CD4-positive, alpha-beta T cell treated with Interleukin-4 for 1 hour (primary cell): ENCODE measurements at regions not wholly inside any gene's neighbourhood (a gene's known extent, or its start where the extent isn't known, plus 50 kb on each side); places are given as distances from the start of the nearest gene placed in this dataset.

Experiments
- DNase-seq, 2 donors: peaks; one replicate each; pipeline ENCODE4 v3.0.0-alpha.2; 2020 to 2022

DNA sequence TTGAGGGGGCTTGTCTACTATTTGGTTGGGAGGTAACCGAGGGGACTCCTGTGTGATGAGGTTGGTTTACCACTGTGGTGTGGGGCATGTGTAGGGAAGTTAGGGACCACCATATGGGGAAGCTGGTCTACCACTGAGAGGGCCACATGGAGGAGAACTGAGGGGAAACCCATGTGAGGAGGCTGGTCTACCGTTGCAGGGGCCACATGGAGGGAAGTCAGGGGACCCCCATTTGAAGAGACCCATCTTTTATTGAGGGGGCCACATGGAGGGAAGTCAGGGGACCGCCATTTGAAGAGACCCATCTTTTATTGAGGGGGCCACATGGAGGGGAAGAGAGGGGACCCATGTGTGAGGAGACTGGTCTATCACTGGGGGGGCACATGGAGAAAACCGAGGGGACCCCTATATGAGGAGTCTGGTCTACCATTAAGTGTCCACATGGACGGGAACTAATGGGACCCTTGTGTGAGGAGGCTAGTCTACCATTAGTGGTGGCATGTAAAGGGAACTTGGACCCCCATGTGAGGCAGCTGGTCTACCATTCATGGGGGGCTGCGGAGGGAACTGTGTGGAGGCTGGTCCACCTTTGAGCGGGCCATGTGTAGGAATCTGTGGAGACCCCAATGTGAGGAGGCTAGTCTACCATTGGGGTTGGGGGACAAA, 165.5 kb downstream of the FBLN2 start:
- no peak for DNase-seq

DNA sequence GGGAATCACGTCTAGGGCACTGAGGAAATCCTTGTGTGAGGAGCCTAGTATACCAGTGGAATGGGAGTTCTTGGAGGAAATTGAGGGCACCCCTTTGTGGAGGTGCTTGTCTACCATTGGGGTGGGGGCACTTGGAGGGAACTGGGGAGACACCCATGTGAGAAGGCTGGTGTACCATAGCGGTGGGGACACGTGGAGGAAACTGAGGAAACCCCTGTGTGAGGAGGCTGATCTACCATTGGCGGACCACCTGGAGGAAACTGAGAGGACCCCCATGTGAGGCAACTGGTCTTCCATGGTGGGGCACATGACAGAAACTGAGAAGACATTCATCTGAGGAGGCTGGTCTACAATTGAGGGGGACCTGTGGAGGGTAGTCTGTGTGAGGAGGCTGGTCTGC, 164.5 kb downstream of the FBLN2 start:
- DNase-seq: no peak

DNA sequence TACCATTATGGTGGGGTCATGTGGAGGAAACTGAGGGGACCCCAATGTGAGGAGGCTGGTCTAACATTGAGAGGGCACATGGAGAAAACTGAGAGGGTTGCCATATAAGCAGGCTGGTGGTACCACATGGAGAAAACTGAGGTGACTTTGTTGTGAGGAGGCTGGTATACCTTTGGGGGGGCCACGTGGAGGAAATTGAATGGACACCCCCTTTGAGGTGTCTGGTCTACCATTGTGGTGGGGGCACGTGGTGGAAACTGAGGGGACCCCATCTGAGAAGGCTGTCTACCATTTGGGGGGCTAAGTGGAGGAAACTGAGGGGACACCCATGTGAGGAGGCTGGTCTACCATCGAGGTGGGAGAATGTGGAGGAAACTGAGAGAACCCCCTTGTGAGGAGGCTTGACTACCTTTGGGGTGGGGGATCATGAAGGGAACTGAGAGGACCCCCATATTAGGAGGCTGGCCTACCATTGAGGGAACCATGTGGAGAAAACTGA, 163.8 kb downstream of the FBLN2 start:
- DNase-seq: no peak

DNA sequence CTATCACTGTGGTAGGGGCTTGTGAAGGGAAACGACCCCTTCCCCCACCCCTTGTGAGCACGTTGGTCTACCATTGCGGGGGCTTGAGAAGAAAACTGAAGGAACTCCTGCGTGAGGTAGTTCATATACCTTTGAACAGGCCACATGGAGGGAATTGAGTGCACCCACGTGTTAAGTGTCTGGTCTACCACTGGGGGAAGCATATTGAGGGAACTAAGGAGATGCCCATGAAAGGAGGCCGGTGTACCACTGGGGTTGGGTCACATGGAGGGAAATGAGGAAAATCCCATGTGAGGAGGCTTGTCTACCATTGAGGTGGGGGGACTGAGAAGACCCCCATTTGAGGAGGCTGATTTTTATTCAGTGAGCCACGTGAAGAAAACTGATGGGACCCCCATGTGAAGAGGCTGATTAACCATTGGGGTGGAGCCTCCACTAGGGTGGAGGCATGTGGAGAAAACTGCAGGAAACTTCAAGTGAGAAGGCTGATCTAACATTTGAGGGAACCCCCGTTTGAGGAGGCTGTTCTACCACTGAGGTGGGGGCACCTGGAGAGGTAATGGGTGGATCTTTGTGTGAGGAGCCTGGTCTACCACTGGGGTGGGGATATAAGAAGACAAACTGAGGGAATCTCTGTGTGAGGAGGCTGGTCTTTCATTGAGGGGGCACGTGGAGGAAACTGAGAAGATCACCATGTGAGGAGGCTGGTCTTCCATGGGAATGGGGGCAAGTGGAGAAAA, 163.2 kb downstream of the FBLN2 start:
- peak in 1 of 2 donors; percentile 2 for DNase-seq

DNA sequence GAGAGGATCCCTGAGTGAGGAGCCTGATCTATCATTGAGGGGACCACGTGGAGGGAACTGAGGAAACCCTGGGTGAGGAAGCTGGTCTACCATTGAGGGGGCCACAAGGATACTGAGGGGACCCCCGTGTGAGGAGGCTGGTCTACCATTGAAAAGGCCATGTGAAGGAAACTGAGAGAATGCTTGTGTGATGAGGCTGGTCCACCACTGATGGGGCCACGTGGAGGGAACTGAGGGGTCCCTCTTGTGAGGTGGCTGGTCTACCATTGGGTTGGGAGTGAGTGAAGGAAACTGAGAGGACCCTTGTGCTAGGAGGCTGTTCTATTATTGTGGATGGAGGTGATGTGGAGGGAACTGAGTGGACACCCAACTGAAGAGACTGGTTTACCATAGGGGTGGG, 161.3 kb downstream of the FBLN2 start:
- peak in 1 of 2 donors; percentile 5 for DNase-seq

DNA sequence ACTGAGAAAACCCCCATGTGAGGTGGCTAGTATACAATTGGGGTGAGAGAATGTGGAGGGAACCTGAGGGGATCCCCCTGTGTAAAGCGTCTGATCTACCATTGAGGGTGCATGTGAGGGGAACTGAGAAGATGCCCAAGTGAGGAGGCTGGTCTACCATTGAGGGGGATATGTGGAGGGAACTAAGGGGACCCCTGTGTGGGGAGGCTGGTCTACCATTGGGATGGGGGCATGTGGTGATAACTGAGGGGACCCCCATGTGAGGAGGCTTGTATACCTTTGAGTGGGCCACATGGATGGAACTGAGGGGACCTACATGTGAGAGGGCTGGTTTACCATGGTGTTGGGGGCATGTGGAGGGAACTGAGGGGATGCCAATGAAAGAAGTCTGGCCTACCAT, 160.8 kb downstream of the FBLN2 start:
- DNase-seq: no peak

DNA sequence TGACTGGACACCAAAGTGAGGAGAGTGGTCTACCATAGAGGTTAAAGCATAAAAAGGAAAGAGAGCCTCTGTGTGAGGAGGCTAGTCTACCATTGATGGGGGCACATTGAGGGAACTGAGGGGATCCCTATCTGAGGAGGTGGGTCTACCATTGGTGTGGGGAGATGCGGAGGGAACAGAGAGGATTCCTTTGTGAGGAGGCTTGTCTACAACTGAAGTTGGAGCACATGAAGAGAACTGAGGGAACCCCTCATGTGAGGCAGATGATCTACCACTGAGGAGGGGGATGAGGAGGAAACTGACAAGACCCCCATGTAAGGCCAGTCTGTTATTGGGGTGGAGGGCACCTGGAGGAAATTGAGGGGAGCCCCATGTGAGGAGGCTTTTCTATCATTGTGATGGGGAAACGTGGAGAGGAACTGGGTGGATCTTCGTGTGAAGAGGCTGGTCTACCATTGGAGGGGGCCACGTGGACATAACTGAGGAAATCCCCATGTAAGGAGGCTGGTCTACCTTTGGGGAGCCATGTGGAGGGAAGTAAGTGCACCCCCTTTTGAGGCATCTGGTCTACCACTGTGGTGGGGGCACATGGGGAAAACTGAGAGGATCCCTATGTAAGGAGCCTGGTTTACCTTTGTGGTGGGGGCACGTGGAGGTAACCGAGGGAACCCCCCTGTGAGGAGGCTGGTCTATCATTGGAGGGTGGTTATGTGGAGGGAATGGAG, 160.1 kb downstream of the FBLN2 start:
- no peak for DNase-seq

DNA sequence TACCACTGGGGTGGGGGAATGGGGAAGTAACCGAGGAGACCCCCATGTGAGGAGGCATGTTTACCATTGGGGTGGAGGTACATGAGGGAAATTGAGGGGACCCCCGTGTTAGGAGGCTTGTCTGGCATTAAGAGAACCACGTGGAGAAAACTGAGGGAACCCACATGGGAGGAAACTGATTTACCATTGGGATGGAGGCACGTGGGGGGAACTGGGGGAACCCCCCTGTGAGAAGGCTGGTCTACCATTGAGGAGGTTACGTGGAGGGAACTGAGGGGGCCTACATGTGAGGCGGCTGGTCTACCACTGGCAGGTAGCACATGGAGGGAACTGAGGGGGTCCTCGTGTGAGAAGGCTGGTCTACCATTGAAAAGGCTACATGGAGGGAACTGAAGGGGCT, 159.4 kb downstream of the FBLN2 start:
- DNase-seq: peak in 1 of 2 donors; percentile 2

DNA sequence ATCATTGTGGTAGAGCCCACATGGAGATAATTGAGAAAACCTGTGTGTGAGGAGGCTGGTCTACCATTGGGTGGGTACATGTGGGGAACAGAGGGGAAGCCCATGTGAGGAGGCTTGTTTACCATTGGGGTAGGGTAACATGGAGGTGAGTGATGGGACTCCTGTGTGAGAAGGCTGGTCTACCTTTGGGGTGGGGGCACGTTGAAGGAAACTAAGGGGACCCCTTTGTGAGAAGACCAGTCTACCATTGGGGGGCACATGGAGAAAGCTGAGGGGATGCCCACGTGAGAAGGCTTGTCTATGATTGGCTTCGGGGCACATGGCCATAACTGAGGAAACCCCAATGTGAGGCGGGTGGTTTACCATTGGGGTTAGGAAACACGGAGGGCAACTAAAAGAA, 158.5 kb downstream of the FBLN2 start:
- peak in 1 of 2 donors; percentile 5 for DNase-seq

DNA sequence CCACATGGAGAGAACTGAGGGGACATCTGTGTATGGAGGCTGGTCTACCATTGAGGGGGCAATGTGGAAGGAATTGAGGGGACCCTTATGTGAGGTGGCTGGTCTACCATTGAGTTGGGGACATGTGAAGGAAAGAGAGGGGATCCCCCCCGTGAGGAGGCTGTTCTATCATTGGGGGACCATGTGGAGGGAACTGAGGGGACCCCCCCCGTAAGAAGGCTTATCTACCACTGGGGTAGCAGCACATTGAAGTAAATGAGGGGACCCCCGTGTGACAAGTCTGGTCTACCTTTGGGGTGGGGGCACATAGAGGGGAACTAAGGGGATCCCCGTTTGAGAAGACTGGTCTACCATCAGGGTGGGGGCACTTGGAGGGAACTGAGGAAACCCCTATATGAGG, 158.0 kb downstream of the FBLN2 start:
- DNase-seq: no peak

DNA sequence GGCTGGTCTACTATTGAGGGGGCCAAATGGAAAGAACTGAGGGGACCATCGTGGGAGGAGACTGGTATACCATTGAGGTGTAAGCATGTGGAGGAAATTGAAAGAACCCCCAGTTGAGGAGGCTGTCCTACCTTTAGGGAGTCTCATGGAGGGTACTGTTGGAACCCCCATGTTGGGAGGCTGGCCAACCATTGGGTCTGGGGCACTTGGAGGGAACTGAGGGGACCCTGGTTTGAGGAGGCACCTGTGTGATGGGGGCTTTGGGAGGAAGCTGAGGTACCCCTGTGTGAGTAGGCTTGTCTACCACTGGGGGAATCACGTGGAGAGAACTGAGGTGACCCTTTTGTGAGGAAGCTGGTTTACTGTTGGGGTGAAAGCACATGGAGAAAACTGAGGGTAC, 157.5 kb downstream of the FBLN2 start:
- no peak for DNase-seq

DNA sequence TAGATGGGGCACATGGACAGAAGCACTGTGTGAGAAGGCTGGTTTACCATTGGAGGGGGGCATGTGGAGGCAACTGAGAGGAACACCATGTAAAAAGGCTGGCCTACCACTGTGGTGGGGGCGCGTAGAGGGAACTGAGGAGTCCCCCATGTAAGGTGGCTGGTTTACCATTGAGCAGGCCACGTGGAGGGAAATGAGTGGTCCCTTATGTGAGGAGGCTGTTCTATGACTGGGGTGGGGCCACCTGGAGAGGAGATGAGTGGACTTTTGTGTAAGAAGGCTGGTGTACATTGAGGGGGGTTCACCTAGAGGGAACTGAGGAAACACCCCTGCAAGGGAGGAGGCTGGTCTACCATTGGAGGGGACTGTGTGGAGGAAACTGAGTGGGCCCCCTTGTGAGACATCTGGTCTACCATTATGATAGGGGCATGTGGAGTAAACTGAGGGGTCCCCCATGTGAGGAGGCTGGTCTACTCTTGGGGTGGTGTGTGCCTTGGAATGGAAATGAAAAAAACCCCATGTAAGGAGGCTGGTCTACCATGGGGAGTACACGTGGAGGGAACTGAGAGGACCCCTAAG, 156.9 kb downstream of the FBLN2 start:
- peak in 1 of 2 donors; percentile 7 for DNase-seq

DNA sequence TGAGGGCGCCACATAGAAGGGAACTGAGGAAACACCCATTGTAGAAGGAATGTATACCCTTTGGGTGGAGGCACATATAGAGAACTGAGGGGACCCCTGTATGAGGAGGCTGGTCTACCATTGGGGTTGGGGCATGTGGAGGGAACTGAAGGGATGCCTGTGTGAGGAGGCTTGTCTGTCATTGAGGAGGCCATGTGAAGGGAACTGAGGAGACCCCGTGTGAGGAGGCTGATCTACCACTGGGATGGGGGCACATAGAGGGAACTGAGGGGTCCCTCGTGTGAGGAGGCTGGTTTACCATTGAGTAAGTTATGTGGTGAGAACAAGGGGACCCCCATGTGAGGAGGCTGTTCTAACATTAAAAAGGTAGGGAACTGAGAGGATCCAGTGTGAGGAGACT, 156.1 kb downstream of the FBLN2 start:
- peak in 1 of 2 donors; percentile 8 for DNase-seq

DNA sequence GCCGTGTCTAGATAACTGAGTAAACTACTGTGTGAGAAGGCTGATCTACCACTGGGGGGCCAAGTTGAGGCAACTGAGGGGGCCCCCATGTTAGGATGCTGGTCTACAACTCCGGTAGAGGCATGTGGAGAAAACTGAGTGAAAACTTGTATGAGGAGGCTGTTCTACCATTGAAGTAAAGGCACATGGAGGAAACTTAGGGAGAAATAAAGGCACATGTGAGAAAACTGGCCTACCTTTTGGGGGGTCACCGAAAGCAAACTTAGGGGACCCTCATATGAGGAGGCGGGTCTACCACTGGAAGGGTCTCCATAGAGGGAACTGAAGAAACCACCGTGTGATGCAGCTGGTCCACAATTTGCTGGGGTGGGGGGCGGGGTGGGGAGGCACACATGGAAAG, 155.2 kb downstream of the FBLN2 start:
- no peak for DNase-seq

DNA sequence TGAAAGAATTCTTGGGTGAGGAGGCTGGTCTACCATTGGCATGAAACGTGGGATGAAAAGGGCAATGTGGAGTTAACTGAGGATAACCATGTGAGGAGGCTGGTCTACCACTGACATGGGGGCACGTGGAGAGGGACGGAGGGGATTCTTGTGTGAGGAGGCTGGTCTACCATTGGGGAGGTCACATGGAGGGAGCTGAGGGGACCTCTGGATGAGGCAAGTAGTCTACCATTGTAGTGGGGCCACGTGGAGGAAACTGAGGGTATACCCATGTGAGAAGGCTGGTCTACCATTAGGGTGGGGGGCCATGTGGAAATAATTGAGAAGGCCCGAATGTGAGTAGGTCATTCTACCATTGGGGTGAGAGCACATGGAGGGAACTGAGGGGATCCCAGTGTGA, 154.1 kb downstream of the FBLN2 start:
- no peak for DNase-seq

DNA sequence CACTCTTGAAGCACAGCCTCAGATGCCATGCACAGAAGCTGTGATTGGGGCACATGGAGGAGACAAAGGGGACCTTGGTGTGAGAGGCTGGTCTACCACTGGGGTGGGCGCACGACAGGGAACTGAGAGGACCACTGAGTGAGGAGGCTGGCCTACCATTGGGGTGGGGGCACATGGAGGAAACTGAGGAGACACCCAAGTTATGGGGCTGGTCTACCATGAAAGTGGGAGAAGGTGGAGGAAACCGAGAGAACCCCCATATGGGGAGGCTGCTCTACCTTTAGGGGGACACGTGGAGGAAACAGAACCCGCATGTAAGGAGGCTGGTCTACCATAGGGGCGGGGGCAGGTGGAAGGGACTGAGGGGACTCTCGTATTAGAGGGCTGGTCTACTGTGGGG, 153.4 kb downstream of the FBLN2 start:
- DNase-seq: peak in 1 of 2 donors; percentile 2

DNA sequence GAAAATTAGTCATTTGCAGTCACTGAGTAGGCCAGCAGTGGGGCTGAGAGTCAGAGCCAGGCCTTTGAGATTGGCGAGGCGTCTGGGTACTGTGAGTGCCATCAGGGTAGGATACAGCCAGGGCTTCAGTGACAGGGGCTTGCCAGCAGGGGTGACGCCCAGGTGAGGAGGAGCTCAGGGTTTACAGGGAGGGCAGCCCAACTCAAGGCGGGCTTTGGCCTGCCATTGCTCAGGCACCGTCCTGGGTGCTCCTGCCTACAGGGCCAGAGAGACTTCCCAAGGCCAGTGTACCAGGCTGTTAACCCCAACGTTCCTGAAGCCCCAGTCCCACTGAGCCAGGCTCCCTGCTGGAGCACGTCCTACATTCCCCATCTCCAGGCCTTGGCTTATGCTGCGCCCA, 152.0 kb downstream of the FBLN2 start:
- no peak for DNase-seq

DNA sequence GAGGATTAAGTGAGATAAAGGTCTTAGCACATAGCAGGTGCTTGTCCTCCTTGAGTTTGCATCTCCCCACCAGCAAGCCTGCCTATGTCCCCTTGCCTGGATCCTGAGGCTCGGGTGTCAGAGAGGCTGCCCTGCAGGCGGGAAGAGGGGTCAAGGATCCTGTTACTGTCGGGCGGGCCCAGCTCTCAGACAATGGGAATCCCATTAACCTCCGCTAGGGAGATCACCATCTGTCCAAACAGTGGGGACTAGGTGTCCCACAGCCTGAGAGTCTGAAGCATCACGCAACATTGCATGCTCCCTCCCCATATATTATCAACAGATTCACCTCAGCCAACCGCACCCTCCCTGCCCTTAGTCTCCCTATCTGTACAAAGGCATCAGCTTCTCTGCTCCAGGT, 151.4 kb downstream of the FBLN2 start:
- DNase-seq: no peak

DNA sequence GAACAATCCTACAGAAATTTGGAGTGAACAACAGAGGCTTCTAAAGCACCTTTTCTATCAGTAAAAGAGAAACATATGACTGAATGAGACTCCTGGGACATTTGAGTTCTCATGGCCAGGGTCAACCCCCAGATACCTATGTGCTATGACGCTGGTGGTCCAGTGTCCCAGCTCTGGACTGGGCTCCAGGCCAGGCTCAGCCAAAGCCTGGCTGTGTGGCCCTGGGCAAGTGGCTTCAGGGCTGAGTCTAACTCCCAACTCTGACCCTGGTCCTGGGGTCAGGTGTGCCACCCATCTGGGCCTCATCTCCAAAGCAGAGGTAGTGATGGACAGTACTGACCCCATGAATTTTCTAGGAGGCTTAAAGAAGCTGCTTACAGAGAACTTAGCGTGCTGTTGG, 147.8 kb downstream of the FBLN2 start:
- DNase-seq: no peak

DNA sequence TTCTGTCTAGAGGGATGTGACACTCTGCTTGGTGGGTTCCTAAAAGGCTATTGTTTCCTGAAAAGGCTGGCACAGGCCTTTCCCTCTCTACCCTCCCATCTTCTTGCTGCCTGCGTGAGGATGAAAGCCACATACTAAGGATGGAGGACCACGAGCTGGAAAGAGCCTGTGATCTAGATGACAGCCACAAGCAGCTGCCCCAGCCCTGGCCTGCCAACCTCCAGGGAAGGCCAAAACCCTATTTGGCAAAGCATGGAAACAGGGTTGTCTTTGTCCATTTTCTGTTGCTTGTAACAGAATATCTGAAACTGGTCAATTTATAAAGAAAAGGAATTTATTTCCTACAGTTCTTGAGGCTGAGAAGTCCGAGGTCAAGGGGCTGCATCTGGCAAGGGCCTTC, 144.5 kb downstream of the FBLN2 start:
- no peak for DNase-seq

DNA sequence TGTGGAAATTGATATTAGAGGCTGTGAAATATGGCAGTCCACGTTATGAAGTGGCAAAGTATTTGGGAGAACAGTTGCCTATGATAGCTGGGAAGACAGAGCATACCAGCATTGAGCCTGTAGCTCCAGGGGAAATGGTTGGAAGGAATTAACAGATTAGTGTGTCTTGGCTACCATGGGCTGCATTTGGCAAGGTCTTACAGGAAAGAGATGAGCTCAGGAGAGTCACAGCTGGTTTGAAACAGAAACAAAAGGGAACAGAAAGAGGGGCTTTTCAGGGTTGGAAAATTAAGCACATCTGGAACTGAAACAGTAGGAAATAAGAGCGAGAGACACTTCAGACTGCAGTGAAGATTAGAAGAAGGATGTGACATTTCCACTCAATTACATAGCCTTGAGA, 141.7 kb downstream of the FBLN2 start:
- DNase-seq: no peak

DNA sequence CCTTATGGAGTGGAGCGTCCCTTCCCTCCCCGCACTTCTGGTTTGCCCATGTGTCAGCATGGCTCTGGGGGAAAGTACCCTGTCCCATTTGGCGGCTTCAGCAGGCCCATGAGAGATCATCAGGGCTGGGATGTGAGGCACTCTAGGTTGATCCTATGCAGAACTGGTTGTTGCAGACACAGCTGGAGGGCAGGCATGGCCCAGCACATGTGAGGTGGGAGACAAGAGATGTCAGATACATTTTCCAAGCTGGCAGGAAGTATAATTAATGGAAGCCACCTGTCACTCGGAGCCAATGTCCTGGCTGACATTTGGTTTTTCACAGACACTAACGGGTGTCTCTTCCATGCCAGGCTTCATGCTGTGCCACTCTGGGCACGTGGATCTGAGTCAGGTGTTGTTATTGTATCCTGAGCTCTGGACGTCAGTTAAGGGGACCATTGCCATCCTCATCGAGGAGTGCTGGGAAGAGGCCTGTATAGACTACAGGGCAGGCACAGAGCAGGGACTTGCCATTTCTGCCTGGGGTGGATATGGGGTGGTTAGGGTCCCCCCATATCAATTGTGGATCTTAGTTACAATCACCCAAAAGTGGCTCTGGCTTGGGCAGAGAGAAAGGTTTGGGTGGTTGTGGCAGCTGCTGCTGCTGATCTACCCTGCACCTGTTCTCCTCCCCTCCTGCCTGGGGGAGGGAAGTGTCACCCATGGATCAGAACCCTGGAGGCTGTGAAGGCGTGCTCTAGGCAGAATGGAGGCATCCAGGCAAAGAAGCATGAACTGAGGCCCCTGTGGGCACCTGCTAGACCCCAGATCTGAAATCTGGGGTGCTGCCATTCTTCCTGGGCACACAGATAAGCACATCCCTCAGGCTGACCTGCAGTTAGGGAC, 140.7 kb downstream of the FBLN2 start:
- DNase-seq: no peak
